ENCODE measurements at regions not wholly inside any gene's neighbourhood (a gene's known extent, or its start where the extent isn't known, plus 50 kb on each side); places are given as distances from the start of the nearest gene placed in this dataset.

GRCh38 chr11:92388380-92388779 is 163.8 kb downstream of the FAT3 start:
- Histone ChIP-seq H3K4me1 (no peaks in the 10 kb centered on the region), H3K9me3 (replicated peaks) (no peaks in the 10 kb centered on the region), H3K27me3 (ENCODE audit: low read depth) (peaks cover 23% of the 10 kb centered on the region), H3K36me3 (no peaks in the 10 kb centered on the region), H3K4me3 (no peak overlapping the region), H3K27ac (replicated peaks) (no peak overlapping the region)
- intact Hi-C loops (cut with micrococcal nuclease) = no loop called here
- DNase-seq = no peak
- no peak for TF ChIP-seq CTCF (IDR thresholded peaks at IDR 0.05; ENCODE audit: borderline replicate concordance)

- Histone ChIP-seq H3K4me1 (no peaks in the 10 kb centered on the region), H3K36me3 (no peaks in the 10 kb centered on the region), H3K4me3 (no peak overlapping the region), H3K27me3 (ENCODE audit: low read depth) (peaks cover 32% of the 10 kb centered on the region), H3K27ac (replicated peaks) (no peak overlapping the region), H3K9me3 (replicated peaks) (no peaks in the 10 kb centered on the region)
- no peak for TF ChIP-seq CTCF (IDR thresholded peaks at IDR 0.05; ENCODE audit: borderline replicate concordance)
- DNase-seq = no peak
- intact Hi-C loops (cut with micrococcal nuclease) = no loop called here
Observed at GRCh38 chr11:92390783-92391182, 166.2 kb downstream of the FAT3 start.

- intact Hi-C loops (cut with micrococcal nuclease) = no loop called here
- TF ChIP-seq CTCF (IDR thresholded peaks at IDR 0.05; ENCODE audit: borderline replicate concordance) = no peak
- H3K27me3 ChIP-seq (ENCODE audit: low read depth) = peaks cover 34% of the 10 kb centered on the region
- no peaks in the 10 kb centered on the region for H3K9me3 ChIP-seq (replicated peaks)
- no peak overlapping the region for H3K4me3 ChIP-seq
- H3K27ac ChIP-seq (replicated peaks) = no peak overlapping the region
- DNase-seq = no peak
- H3K36me3 ChIP-seq = no peaks in the 10 kb centered on the region
- H3K4me1 ChIP-seq = no peaks in the 10 kb centered on the region
Observed at GRCh38 chr11:92391364-92391763, 166.7 kb downstream of the FAT3 start.

- Histone ChIP-seq H3K4me1 (no peaks in the 10 kb centered on the region), H3K27me3 (ENCODE audit: low read depth) (peaks cover 34% of the 10 kb centered on the region), H3K9me3 (replicated peaks) (no peaks in the 10 kb centered on the region), H3K4me3 (no peak overlapping the region), H3K36me3 (no peaks in the 10 kb centered on the region), H3K27ac (replicated peaks) (no peak overlapping the region)
- DNase-seq = no peak
- no peak for TF ChIP-seq CTCF (IDR thresholded peaks at IDR 0.05; ENCODE audit: borderline replicate concordance)
- intact Hi-C loops (cut with micrococcal nuclease) = no loop called here
Observed at GRCh38 chr11:92391808-92392207, 167.2 kb downstream of the FAT3 start.

GRCh38 chr11:92393218-92393617 is 168.6 kb downstream of the FAT3 start:
- no peak overlapping the region for H3K27ac ChIP-seq (replicated peaks)
- no peaks in the 10 kb centered on the region for H3K36me3 ChIP-seq
- intact Hi-C loops (cut with micrococcal nuclease) = no loop called here
- no peaks in the 10 kb centered on the region for H3K4me1 ChIP-seq
- DNase-seq = no peak
- H3K9me3 ChIP-seq (replicated peaks) = no peaks in the 10 kb centered on the region
- peaks cover 42% of the 10 kb centered on the region for H3K27me3 ChIP-seq (ENCODE audit: low read depth)
- TF ChIP-seq CTCF (IDR thresholded peaks at IDR 0.05; ENCODE audit: borderline replicate concordance) = no peak
- no peak overlapping the region for H3K4me3 ChIP-seq

- no peak overlapping the region for H3K27ac ChIP-seq (replicated peaks)
- no peak for DNase-seq
- no peaks in the 10 kb centered on the region for H3K9me3 ChIP-seq (replicated peaks)
- no peaks in the 10 kb centered on the region for H3K36me3 ChIP-seq
- no peaks in the 10 kb centered on the region for H3K4me1 ChIP-seq
- H3K27me3 ChIP-seq (ENCODE audit: low read depth) = peaks cover 36% of the 10 kb centered on the region
- intact Hi-C loops (cut with micrococcal nuclease) = no loop called here
- no peak overlapping the region for H3K4me3 ChIP-seq
- TF ChIP-seq CTCF (IDR thresholded peaks at IDR 0.05; ENCODE audit: borderline replicate concordance) = no peak
Observed at GRCh38 chr11:92396133-92396532, 171.5 kb downstream of the FAT3 start.

Measured in left ventricle myocardium inferior (tissue), 1 donor.